ENCODE measurements at regions not wholly inside any gene's neighbourhood (a gene's known extent, or its start where the extent isn't known, plus 50 kb on each side); places are given as distances from the start of the nearest gene placed in this dataset.

DNA sequence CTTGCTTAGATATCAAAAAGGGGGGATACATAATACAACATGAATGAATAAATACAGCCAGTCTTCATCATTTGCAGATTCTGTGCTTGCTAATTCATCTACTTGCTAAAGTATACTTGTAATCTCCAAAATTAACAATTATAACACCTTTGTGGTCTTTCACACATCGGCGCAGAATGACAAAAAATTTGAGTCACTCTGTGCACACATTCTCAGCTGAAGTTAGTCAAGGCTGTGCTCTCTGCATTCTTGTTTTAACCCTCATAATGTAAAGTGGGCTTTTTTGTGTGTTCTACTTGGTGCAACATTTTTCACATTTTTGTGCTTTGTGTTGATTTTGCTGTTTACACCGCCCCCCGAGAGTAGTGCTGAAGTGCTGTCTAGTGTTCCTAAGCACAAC, 65.8 kb upstream of the GPRIN3 start:
- Histone ChIP-seq H3K9me1 (replicated peaks; ENCODE audit: control insufficient read depth, extremely low read depth, insufficient read depth, low read length) (no peaks in the 10 kb centered on the region), H3K79me2 (ENCODE audit: control insufficient read depth, insufficient read depth, low read length) (no peaks in the 10 kb centered on the region), H4K20me1 (replicated peaks; ENCODE audit: control insufficient read depth, extremely low read depth, insufficient read depth, low read length) (no peaks in the 10 kb centered on the region), H3K4me2 (ENCODE audit: insufficient read depth, low read length) (no peak overlapping the region), H3K36me3 (ENCODE audit: control insufficient read depth in 2 of 2, extremely low read depth in 1 of 2, insufficient read depth in 2 of 2, low read length in 2 of 2) (no peaks in the 10 kb centered on the region), H3K9ac (replicated peaks; ENCODE audit: extremely low read depth, insufficient read depth, low read length) (no peak overlapping the region), H3K9me3 (replicated peaks; ENCODE audit: control insufficient read depth, insufficient read depth, low read length) (no peaks in the 10 kb centered on the region), H3K4me1 (ENCODE audit: control insufficient read depth, extremely low read depth, insufficient read depth, low read length) (no peaks in the 10 kb centered on the region), H3K27ac (ENCODE audit: insufficient read depth, low read depth, low read length) (no peak overlapping the region), H3K4me3 (replicated peaks in 1 of 3; ENCODE audit: insufficient read depth in 1 of 3, low read depth in 1 of 3, low read length in 3 of 3) (no peak overlapping the region), H2AFZ (ENCODE audit: low read depth, low read length) (no peak overlapping the region), H3K27me3 (ENCODE audit: control insufficient read depth in 2 of 2, insufficient read depth in 2 of 2, low read length in 2 of 2) (peaks cover 5 to 8% of the 10 kb centered on the region in 2 experiments)
- intact Hi-C loops (cut with micrococcal nuclease) = no loop called here
- POLR2A ChIA-PET = no interaction called here
- DNase-seq (ENCODE audit: low read depth, low spot score) = no peak
- no TSS peak for BruUV-seq (replicated peaks)
- CTCF ChIA-PET = interaction anchor here (1.4 kb wide), 1 partner anchor 16 kb away, joined by 3 read pairs; no protein-coding TSS in a partner anchor
- no peak for FAIRE-seq
- dilution Hi-C loops (cut with MboI; ENCODE audit: extremely low pct_ligation_motif_present, low sequenced_read_pairs) = no loop called here
- TF ChIP-seq, protein P1, sequence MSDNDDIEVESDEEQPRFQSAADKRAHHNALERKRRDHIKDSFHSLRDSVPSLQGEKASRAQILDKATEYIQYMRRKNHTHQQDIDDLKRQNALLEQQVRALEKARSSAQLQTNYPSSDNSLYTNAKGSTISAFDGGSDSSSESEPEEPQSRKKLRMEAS (IDR thresholded peaks at IDR 0.05; ENCODE audit: insufficient read depth, insufficient read length) = no peak
- TF ChIP-seq, protein P2, sequence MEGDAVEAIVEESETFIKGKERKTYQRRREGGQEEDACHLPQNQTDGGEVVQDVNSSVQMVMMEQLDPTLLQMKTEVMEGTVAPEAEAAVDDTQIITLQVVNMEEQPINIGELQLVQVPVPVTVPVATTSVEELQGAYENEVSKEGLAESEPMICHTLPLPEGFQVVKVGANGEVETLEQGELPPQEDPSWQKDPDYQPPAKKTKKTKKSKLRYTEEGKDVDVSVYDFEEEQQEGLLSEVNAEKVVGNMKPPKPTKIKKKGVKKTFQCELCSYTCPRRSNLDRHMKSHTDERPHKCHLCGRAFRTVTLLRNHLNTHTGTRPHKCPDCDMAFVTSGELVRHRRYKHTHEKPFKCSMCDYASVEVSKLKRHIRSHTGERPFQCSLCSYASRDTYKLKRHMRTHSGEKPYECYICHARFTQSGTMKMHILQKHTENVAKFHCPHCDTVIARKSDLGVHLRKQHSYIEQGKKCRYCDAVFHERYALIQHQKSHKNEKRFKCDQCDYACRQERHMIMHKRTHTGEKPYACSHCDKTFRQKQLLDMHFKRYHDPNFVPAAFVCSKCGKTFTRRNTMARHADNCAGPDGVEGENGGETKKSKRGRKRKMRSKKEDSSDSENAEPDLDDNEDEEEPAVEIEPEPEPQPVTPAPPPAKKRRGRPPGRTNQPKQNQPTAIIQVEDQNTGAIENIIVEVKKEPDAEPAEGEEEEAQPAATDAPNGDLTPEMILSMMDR (IDR thresholded peaks at IDR 0.05; ENCODE audit: extremely low read depth in 1 of 2, insufficient read depth in 1 of 2, low read depth in 1 of 2, low read length in 2 of 2) = no peak
- no peak for TF ChIP-seq MYC (IDR thresholded peaks at IDR 0.05; ENCODE audit: low read depth, low read length)
- no peak for TF ChIP-seq JUN (IDR thresholded peaks at IDR 0.05; ENCODE audit: borderline replicate concordance, insufficient read depth, insufficient read length, low read depth)
- no peak for TF ChIP-seq GATA2 (IDR thresholded peaks at IDR 0.05; ENCODE audit: insufficient read depth, insufficient read length, low read depth, low read length)

DNA sequence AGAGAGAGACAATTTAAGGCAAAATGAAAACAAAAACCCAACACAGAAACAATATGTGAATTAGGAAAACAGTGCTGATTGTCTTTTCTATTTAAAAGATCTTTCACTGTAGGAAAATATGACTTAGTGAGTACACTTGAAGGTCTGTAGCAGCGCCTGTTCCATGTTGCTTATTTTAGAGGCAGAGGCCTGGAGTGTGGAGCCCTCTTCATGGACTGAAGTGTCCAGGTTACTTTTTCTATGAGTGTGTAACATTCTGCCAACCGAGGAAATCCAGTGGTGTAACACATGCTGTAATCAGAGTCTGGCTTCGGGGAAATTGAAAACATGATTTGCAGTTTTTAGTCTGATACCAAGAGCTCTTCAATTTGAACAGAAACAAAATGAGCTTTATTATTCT, 64.0 kb upstream of the GPRIN3 start:
- dilution Hi-C loops (cut with MboI; ENCODE audit: extremely low pct_ligation_motif_present, low sequenced_read_pairs) (no loop called here), intact Hi-C loops (cut with micrococcal nuclease) (no loop called here)
- no peaks in the 10 kb centered on the region for H3K9me3 ChIP-seq (replicated peaks; ENCODE audit: control insufficient read depth, insufficient read depth, low read length)
- TF ChIP-seq, protein P1 (IDR thresholded peaks at IDR 0.05; ENCODE audit: insufficient read depth, insufficient read length) = no peak
- TF ChIP-seq JUN (IDR thresholded peaks at IDR 0.05; ENCODE audit: borderline replicate concordance, insufficient read depth, insufficient read length, low read depth) (no peak), GATA2 (IDR thresholded peaks at IDR 0.05; ENCODE audit: insufficient read depth, insufficient read length, low read depth, low read length) (no peak), POLR2A (IDR thresholded peaks at IDR 0.05; ENCODE audit: low read depth, low read length) (no peak), FOS (IDR thresholded peaks at IDR 0.05; ENCODE audit: borderline replicate concordance, insufficient read depth, low read length) (no peak), EZH2 (IDR thresholded peaks at IDR 0.05; ENCODE audit: borderline replicate concordance, low read depth, low read length, severe bottlenecking) (no peak), POLR2AphosphoS5 (IDR thresholded peaks at IDR 0.05; ENCODE audit: insufficient read depth, low read depth, low read length) (no peak), MYC (IDR thresholded peaks at IDR 0.05; ENCODE audit: low read depth, low read length) (no peak)
- TF ChIP-seq, protein P2 (IDR thresholded peaks at IDR 0.05; ENCODE audit: extremely low read depth in 1 of 2, insufficient read depth in 1 of 2, low read depth in 1 of 2, low read length in 2 of 2) = no peak
- H3K27me3 ChIP-seq (ENCODE audit: control insufficient read depth in 2 of 2, insufficient read depth in 2 of 2, low read length in 2 of 2) = peaks cover 3 to 6% of the 10 kb centered on the region in 2 experiments
- H3K4me3 ChIP-seq (replicated peaks in 1 of 3; ENCODE audit: insufficient read depth in 1 of 3, low read depth in 1 of 3, low read length in 3 of 3) = no peak overlapping the region
- CTCF ChIA-PET = no interaction called here
- no peaks in the 10 kb centered on the region for H3K36me3 ChIP-seq (ENCODE audit: control insufficient read depth in 2 of 2, extremely low read depth in 1 of 2, insufficient read depth in 2 of 2, low read length in 2 of 2)
- H3K79me2 ChIP-seq (ENCODE audit: control insufficient read depth, insufficient read depth, low read length) = no peaks in the 10 kb centered on the region
- no peaks in the 10 kb centered on the region for H3K9me1 ChIP-seq (replicated peaks; ENCODE audit: control insufficient read depth, extremely low read depth, insufficient read depth, low read length)
- H4K20me1 ChIP-seq (replicated peaks; ENCODE audit: control insufficient read depth, extremely low read depth, insufficient read depth, low read length) = no peaks in the 10 kb centered on the region
- POLR2A ChIA-PET = no interaction called here
- no peaks in the 10 kb centered on the region for H3K4me1 ChIP-seq (ENCODE audit: control insufficient read depth, extremely low read depth, insufficient read depth, low read length)
- BruUV-seq (replicated peaks) = no TSS peak
- FAIRE-seq (no peak), DNase-seq (ENCODE audit: low read depth, low spot score) (no peak)
- no peak overlapping the region for H3K4me2 ChIP-seq (ENCODE audit: insufficient read depth, low read length)
- H3K9ac ChIP-seq (replicated peaks; ENCODE audit: extremely low read depth, insufficient read depth, low read length) = no peak overlapping the region
- H3K27ac ChIP-seq (ENCODE audit: insufficient read depth, low read depth, low read length) = no peak overlapping the region
- no peak overlapping the region for H2AFZ ChIP-seq (ENCODE audit: low read depth, low read length)
